NCI-H2029 treated with DMSO at 0.1 percent for 48 hours (cell line): ENCODE measurements at regions not wholly inside any gene's neighbourhood (a gene's known extent, or its start where the extent isn't known, plus 50 kb on each side); places are given as distances from the start of the nearest gene placed in this dataset.
A peak's percentile ranks its signal among the peaks of the same experiment; 100 is the strongest.
"Not testable (repeated sequence)": the region's sequence is repeated elsewhere in the genome, so short reads cannot be mapped to it uniquely, and the experiment has no call there.

Experiments used
- DNase-seq: peaks from one replicate; lab custom pipeline; 2025; lab: John Stamatoyannopoulos, UW

DNA sequence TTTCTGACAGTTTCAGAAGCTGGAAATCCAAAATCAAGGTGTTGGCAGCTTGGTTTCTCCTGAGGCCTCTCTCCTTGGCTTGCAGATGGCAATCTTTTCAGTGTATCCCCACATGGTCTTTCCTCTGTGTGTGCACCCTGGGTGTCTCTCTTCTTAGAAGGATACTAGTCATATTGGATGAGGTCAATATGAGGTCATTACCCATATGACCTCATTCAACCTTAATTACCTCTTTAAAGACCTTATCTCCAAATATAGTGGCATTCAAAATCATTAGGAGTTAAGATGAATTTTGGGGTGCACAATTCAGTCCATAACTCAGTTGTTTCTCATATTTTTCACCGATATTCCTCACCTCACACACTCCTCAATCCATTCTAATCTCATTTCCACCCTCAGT lies 92.4 kb upstream of the TGM3 start:
- no peak for DNase-seq

DNA sequence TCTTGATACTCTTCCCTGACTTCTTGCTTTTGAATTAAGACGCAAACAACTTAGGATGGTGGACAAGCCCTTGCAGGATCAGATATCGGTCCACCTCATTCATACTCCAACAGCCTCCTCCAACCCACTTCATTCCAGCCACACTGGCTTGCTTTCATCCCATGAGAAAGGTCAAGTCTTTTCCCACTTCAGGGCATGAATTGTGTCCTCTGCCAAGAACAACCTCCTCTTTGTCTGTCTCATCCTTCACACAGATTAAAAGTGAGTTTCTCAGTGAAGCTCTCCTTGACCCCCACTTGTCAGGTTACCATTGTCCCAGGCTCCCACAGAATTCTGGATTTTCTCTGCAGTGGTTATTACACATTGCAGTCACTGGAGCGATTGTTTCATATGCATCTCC lies 91.8 kb upstream of the TGM3 start:
- DNase-seq = no peak

DNA sequence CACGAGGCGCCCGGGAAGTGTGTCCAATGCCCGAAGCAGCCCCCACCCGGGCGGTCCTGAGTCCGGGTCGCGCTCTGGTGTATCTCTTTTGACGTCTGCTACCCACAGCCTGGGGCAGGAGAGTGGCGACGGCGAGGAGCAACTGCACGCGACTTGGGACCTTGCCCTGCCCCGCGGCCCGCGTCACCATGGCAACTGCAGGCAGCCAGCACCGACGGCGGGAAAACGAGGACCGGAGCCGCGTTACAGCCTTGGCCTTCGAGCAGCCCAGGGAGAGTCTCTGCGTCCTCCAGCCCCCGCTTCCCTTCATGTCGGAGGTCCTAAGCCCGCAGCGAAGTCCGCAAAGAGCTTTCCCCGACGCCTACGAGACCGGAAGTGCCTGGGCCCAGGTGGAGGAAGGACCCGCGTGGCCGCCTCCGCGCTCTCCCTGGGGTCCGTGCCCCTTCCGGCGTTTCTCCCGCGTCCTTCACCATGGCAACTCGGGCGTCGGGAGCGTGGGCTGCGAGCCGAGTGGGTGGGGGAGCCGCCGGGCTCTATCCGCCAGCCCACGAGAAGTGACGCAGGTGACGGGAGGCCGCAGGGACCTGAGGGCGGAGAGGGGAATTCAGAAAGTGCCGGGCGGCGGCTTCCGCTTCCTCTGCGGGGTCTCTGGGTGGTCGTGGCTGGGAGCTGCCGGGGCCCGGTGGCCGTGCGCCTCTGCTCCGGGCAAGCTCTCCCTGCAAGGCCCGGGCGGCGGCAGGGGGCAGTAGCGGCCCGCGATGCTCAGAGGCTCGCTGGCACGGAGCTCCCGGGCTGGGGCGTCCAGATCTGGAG lies 88.6 kb upstream of the TGM3 start:
- DNase-seq = peak; percentile 23

DNA sequence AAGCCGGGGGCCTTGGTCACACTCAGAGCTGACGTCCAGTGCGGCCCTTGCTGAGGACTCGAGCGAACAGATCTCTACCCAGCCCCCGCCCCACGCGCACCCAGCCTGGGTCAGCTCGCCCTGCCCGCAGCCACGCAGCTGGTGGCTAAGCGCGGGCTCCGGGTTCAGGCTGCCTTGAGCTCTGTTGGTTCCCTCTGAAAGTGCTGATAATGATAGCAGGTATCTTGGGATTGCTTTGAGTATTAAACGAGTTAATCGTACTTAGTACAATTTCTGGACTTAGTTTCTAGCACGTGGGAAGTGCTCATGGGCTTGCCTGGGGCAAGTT lies 88.1 kb upstream of the TGM3 start:
- DNase-seq = no peak

DNA sequence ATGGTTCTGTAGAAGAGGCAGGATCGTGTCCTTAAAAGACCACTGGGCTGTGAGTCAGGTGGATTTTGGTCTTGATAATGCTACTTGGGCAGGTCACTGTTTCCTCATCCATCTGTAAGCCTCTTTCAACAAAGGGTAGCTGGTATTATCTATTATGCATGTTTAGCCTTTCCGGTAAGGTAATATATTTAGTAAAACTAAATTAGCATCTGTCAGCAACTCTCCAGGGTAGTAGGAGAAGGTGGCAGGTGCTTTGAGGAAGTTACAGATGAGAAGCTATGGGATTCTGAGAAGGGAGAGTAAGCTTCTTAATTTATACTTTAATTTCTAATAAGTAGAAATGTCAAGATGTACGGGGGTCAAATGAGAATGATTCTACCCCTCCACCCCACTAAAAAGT lies 86.9 kb upstream of the TGM3 start:
- no peak for DNase-seq

DNA sequence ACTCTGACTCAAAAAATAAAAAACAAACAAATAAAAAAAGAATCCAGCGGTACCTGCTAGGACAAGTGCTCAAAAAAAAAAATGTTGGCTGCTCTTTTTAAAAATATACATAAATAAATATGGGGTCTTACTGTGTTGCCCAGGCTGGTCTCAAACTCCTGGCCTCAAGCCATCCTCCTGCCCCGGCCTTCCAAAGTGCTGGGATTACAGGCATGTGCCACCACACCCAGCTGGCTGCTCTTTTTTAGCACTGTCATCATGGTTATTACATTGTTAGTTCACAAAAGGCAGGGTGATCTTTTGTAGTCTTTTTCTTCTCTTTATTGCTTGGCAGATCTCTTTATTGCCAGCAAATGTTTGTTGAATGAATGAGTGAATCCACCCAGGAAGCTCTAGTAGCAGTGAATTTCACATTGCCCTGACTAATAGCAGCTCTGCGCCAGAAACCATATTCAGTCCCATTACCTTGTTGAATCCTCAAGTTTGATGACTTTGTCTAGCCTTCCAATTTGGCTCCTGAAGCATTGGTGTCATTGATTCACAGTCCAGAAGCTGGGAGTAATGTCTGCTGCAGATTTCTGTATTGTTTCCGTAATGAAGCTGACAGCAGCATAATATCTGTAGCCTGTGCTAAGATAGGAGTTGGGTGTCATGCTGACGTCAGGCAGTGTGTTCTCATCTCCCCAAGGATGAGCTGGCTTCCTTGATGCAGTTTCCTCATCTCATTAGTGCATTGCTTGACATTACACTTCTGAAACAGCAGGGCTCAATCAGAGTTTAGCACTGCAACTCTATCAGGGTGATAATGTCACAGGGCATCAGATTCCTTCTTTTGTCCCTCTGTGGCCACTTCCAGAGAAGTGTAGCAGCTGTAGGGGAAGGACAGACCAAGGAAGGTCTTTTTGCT lies 84.9 kb upstream of the TGM3 start:
- no peak for DNase-seq

DNA sequence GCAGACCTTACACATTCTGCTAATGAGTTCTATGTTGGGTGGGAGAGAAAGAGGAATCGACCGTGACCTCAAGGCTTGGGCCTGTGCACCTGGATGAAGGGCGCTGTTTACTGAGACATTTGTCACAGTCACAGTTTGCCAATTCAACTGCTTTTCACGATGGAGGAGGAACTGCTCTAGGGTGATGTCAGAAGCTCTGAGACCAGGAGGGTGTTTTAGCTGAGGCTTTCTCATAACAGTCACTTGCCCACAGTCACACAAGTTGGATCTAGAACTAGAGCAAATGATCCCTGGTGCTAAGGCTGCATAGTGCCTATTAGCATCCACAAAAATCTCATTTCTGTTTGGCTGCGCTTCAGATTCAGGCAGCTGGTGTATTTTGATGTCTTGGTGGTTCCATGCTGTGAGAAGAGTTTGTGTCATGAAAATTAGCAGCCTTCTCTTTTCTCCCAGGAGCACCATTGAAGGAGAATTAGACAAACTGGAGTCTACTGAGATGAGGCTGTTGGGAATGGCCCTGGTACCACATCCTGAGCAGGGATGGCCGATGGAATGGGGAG lies 83.3 kb upstream of the TGM3 start:
- no peak for DNase-seq

DNA sequence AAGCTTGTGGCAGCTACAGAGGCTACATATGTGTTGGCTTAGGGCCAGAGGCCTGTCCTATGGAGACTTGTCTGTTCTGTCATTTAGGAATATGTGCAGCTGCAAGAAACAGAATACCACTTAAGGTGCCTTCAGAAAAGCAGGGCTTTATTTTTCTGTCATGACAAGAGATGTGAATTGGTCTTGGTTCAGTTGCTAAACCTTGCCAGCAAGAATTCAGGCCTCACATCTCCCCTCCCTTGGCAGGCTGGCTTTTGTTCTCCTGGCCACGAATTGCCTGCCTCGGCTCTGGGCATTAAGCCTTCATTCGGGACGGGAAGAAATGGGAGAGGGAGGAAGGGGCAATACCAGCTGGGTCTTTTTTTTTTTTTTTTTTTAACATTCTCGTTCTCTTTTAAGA lies 82.4 kb upstream of the TGM3 start:
- DNase-seq = no peak

DNA sequence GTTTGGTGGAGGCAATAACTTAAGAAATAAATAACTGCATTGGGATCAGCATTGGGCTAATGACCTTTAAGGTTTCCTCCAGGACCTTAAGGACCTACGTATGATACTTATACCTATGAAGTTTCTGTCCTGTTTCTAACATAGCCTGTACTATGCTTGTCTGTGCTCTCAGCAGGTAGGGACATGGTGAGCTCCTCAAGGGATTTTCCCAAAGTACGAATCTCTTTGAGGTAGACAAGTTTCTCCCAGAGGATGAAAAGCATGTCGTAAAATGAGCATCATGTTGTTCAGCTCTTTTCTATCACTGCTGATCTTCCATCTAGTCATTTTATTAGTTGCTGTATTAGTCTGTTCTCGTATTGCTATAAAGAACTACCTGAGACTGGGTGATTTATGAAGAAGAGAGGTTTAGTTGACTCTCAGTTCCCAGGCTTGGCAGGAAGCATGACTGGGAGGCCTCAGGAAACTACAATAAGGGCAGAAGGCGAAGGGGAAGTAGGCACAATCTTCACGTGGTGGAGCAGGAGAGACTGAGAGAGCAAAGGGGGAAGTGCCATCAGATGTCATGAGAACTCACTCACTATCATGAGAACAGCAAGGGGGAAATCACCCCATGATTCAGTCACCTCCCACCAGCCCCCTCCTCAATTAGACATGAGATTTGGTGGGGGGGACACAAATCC lies 77.8 kb upstream of the TGM3 start:
- DNase-seq = no peak

DNA sequence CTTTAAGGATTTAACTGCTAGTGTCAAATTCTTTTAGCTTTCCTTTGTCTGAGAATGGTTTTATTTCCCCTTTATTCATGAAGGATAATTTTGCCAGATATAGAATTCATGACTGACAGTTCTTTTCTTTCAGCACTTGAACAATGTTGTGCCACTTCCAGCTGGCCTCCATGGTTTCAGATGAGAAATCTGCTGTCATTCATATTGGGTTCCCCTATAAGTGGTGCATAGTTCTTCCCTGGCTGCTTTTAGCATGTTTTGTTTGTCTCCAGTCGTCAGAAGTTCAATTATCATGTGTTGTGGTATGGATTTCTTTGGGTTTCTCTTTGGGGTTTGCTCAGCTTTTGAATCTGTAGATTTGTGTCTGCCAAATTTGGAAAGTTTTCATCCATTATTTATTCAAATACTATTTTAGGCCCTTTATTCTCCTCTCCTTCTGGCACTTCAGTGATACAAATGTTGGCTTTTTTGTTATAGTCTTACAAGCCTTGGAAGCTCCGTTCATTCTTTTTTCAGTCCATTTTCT lies 76.3 kb upstream of the TGM3 start:
- no peak for DNase-seq

DNA sequence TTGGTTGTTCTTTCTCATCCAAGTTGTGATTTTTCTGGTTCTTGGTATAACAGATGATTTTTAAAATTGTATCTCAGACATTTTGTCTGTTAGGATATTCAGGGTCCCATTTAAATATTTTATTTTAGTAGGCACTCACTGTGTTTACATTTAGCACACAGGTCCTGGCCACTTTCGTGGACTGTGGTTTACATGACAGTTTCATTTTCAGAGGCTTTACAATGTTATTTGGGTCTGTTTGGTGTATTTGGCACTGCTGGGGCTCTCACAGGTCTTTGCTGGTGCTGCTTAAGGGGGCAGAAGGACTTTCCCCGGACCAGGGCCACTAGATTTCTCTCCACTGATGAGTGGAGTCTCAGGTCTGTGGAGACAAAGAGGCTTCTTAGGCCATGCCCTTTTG lies 75.5 kb upstream of the TGM3 start:
- DNase-seq = no peak

DNA sequence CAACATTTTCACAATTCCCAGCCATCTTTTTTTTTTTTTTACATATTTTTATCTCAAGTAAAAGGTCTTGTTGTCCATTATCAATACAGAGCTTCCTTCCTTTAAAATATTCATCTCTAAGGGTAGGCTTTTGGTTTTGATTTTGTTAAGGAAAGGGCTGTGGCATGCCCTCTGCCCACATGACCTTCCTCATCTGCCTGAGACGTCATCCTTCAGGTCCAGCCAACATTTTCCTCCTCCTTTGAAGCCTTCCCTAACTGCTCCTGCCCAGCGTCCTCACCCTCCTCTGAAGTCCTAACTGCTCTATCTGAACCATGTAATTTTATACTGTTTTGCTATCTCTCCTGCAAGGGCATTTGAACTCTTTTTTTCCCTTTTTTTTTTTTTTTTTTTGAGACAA lies 73.9 kb upstream of the TGM3 start:
- DNase-seq = no peak

DNA sequence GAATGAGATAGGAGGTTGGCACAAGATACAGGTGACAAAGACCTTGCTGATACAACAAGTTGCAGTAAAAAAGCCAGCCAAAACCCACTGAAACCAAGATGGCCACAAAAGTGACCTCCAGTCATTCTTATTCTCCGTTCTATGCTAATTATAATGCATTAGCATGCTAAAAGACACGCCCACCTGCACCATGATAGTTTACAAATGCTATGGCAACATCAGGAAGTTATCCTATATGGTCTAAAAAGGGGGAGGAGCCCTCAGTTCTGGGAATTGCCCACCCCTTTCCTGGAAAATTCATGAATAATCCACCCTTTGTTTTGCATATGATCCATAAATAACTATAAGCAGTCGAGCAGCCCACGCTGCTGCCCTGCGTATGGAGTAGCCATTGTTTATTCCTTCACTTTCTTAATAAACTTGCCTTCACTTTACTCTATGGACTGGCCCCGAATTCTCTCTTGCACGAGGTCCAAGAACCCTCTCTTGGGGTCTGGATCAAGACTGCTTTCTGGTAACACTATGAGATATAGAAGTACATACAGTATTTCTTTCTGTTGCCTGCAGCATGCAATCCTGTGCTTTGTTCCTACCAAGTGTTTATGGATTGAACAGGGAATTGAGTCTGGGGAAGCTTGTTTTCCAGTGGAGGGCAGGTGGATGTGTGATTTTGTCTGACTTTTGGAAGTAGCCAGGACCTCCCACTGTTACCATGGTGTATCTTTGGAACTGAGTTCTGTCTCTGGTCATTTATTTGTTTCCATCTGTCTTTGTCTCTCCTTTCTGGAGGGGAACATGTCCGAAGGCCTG lies 72.0 kb upstream of the TGM3 start:
- no peak for DNase-seq

DNA sequence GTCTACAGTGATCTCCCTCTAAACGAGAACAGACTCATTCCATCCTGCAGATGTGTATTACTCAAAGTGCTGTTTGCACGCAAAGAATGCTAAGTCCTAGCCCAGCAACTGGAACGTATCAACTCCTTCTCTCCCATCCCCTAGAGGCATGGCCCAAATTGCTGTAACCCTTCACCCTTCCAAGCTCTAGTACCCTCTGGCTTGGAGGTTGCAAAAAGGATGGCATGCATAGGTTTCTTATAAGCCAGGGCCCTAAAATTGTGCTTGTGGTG lies 71.5 kb upstream of the TGM3 start:
- DNase-seq = no peak

DNA sequence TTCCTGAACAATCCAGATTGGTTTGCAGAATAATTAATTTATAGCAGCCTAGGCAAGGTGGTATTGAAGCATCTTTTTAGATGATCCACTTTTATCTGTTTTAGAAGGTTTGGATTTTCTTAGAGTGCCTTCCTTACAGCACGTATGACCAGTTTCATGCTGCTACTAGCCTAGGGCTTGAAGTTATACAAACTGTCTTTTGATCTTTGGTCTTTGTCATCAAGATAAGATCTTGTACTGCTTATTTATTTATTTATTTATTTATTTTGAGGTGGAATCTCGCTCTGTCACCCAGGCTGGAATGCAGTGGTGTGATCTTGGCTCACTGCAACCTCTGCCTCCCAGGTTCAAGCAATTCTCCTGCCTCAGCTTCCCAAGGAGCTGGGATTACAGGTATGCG lies 68.5 kb upstream of the TGM3 start:
- not testable (repeated sequence) for DNase-seq

DNA sequence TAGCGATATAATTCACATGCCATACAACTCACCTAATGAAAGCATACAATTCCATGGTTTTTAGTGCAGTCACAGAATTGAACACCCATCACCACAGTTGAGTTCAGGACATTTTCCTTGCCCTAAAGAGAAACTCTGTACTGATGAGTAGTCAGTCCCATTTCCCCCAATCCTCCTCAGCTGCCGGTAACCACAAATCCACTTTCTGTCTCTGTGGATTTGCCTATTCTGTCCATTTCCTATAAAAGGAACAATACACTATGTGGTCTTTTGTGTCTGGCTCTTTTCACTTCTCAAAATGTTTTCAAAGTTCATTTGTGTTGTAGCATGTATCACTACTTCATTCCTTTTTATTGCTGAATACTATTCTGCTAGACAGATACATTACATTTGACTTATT lies 67.9 kb upstream of the TGM3 start:
- DNase-seq = no peak

DNA sequence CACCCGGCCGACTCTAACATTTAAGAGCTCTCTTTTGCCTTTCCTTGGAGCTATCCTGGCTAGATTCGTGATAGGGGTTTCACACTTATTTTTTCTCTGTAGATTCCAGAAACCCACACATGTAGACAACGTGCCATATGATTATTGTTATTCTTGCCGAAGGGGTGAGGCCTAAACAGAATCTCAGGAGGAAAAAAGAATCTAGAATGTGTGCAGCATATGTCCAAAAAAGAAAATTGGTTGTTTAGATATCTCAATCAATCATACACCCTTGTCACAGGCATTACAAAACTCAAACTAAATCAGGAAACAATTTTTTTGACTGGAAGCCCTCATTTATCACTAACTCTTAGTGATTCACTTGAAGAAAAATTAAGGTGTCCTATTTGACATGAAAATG lies 66.9 kb upstream of the TGM3 start:
- DNase-seq = no peak

DNA sequence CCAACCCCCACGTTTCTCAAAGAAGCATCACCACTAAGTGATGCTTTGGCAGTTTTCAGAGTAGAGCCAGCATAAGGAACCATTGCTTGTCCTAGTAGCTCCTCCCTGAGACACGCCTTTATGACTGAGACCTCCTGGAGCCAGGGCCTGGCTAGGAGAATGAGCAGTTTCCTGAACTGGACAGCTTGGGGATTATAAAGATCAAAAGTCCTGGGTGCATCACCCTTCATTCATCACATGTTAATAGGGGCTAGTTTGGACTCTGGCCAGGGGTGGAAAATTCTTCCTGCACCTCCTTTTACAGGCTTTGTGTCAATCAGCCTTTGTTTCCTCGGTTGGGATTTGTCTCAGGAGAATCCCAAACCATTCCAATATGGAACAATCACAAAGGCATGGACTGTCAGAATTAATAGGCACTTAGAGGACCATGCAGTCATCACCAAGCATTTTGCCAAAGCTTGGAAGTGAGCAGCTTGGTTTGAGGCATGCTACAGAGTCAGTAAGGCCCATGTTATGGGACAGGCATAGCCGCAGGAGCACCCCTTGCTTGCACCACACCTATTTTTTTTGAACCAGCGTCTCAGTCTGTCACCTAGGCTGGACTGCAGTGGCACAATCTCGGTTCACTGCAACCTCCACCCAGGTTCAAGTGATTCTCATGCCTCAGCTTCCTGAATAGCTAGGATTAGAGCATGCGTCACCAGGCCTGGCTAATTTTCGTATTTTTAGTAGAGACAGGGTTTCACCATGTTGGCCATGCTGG lies 64.9 kb upstream of the TGM3 start:
- DNase-seq = no peak

DNA sequence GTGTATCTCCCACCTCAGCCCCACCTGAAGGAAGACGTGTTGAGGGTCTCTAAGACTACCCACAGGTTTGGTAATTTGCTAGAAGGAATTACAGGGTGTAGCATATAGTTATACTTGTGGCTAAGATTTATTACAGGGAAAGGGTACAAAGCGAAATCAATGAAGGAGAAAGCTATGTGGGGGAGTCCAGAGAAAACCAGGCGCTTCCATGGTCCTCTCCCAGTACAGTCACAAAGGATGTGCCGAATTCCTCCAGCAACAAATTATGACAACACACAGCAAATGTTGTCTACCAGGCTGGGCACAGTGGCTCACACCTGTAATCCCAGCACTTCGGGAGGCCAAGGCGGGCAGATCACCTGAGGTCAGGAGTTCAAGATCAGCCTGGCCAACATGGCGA lies 64.1 kb upstream of the TGM3 start:
- DNase-seq = no peak

DNA sequence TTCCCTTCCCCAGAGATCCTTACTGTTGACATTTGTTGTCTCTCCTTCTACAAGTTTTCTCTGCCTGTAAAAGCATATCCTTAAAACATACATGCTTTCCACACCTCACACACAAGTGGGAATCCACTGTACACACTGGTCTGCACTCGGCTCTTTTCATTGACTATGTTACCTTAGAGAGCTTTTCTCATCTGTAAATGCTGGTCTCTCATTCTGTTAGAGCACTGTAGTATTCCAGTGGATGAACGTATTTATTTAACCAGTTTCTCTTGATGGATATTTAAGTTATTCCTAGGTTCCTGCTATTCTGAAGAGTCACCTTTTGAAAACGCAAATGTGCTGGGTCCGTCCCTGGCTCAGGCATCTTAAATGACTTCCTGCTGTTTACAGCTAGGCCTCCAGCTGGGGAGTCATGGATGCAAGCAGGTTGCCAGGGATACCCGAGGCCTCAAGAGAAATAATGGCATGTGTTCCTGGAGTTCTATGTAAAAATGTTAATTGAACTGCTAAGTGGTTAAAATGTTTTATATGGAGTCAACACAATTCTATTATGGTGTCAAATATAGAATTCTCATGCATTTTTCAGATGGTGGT lies 61.1 kb upstream of the TGM3 start:
- DNase-seq = no peak

DNA sequence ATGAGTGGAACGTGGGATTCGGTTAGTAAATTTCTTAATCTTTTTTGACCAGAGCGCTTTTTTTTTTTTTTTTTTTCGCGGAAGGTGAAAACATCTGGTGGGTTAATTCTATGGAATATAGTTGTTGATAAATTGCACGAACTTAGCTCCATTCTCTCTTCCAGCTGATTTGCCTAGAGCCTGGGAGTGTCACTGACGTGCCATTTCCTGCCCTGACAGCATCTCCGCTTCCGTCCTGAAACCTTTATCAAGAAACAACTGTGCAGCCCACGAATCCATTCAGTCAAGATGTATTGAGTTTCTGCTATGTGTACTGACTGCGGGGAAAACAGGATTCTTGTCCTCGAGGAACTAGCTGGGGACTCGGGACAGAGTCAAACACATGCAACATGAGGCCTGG lies 59.5 kb upstream of the TGM3 start:
- DNase-seq = no peak
